ENCODE measurements at regions not wholly inside any gene's neighbourhood (a gene's known extent, or its start where the extent isn't known, plus 50 kb on each side); places are given as distances from the start of the nearest gene placed in this dataset.

- TF ChIP-seq CTCF (IDR thresholded peaks at IDR 0.05; ENCODE audit: low read depth, low read length) (no peak), MAX (IDR thresholded peaks at IDR 0.05; ENCODE audit: low read depth, low read length) (no peak), POLR2A (IDR thresholded peaks at IDR 0.05; ENCODE audit: extremely low read depth, insufficient read length) (no peak), MYC (IDR thresholded peaks at IDR 0.05; ENCODE audit: low read depth, low read length) (no peak)
Measured at GRCh38 chr7:57203161-57203791, 71.0 kb upstream of the ZNF479 start.

Data from NB4 (cell line).